ENCODE measurements at regions not wholly inside any gene's neighbourhood (a gene's known extent, or its start where the extent isn't known, plus 50 kb on each side); places are given as distances from the start of the nearest gene placed in this dataset.

GRCh38 chrX:137212078-137212632 lies 178.4 kb upstream of the GPR101 start:
- Histone ChIP-seq H3K36me3 (ENCODE audit: control insufficient read depth, insufficient read depth, low read length) (no peaks in the 10 kb centered on the region), H3K79me2 (no peaks in the 10 kb centered on the region), H3K4me1 (no peaks in the 10 kb centered on the region), H3K4me2 (ENCODE audit: low read length) (no peak overlapping the region), H3K9ac (no peak overlapping the region), H3K4me3 (ENCODE audit: low read depth, low read length) (no peak overlapping the region), H3K9me3 (ENCODE audit: control insufficient read depth, low read length) (no peaks in the 10 kb centered on the region), H3K27ac (no peak overlapping the region), H3K27me3 (ENCODE audit: control insufficient read depth, insufficient read depth, low read length) (no peaks in the 10 kb centered on the region), H2AFZ (no peak overlapping the region)
- TF ChIP-seq CTCF (IDR thresholded peaks at IDR 0.05): no peak

- Histone ChIP-seq H2AFZ (no peak overlapping the region), H3K79me2 (no peaks in the 10 kb centered on the region), H3K4me1 (no peaks in the 10 kb centered on the region), H3K9me3 (ENCODE audit: control insufficient read depth, low read length) (no peaks in the 10 kb centered on the region), H3K27ac (no peak overlapping the region), H3K36me3 (ENCODE audit: control insufficient read depth, insufficient read depth, low read length) (no peaks in the 10 kb centered on the region), H3K4me3 (ENCODE audit: low read depth, low read length) (no peak overlapping the region), H3K9ac (no peak overlapping the region), H3K27me3 (ENCODE audit: control insufficient read depth, insufficient read depth, low read length) (no peaks in the 10 kb centered on the region), H3K4me2 (ENCODE audit: low read length) (no peak overlapping the region)
- no peak for TF ChIP-seq CTCF (IDR thresholded peaks at IDR 0.05)
Measured at GRCh38 chrX:137198040-137198439, 164.2 kb upstream of the GPR101 start.

GRCh38 chrX:137195991-137196390 lies 162.2 kb upstream of the GPR101 start:
- no peak overlapping the region for H3K9ac ChIP-seq
- H3K27me3 ChIP-seq (ENCODE audit: control insufficient read depth, insufficient read depth, low read length): no peaks in the 10 kb centered on the region
- no peak overlapping the region for H3K4me2 ChIP-seq (ENCODE audit: low read length)
- H3K79me2 ChIP-seq: no peaks in the 10 kb centered on the region
- H3K4me3 ChIP-seq (ENCODE audit: low read depth, low read length): no peak overlapping the region
- no peaks in the 10 kb centered on the region for H3K4me1 ChIP-seq
- no peak overlapping the region for H2AFZ ChIP-seq
- no peaks in the 10 kb centered on the region for H3K9me3 ChIP-seq (ENCODE audit: control insufficient read depth, low read length)
- no peaks in the 10 kb centered on the region for H3K36me3 ChIP-seq (ENCODE audit: control insufficient read depth, insufficient read depth, low read length)
- no peak overlapping the region for H3K27ac ChIP-seq
- no peak for TF ChIP-seq CTCF (IDR thresholded peaks at IDR 0.05)

GRCh38 chrX:137195296-137195695 lies 161.5 kb upstream of the GPR101 start:
- Histone ChIP-seq H2AFZ (no peak overlapping the region), H3K27ac (no peak overlapping the region), H3K4me3 (ENCODE audit: low read depth, low read length) (no peak overlapping the region), H3K4me2 (ENCODE audit: low read length) (no peak overlapping the region), H3K9ac (no peak overlapping the region), H3K27me3 (ENCODE audit: control insufficient read depth, insufficient read depth, low read length) (no peaks in the 10 kb centered on the region), H3K79me2 (no peaks in the 10 kb centered on the region), H3K4me1 (no peaks in the 10 kb centered on the region), H3K36me3 (ENCODE audit: control insufficient read depth, insufficient read depth, low read length) (no peaks in the 10 kb centered on the region), H3K9me3 (ENCODE audit: control insufficient read depth, low read length) (no peaks in the 10 kb centered on the region)
- no peak for TF ChIP-seq CTCF (IDR thresholded peaks at IDR 0.05)

GRCh38 chrX:137194164-137194563 lies 160.4 kb upstream of the GPR101 start:
- TF ChIP-seq CTCF (IDR thresholded peaks at IDR 0.05): no peak

More at GRCh38 chrX:137194164-137194563, 160.4 kb upstream of the GPR101 start:
- H3K4me2 ChIP-seq (ENCODE audit: low read length): no peak overlapping the region
- no peaks in the 10 kb centered on the region for H3K36me3 ChIP-seq (ENCODE audit: control insufficient read depth, insufficient read depth, low read length)
- no peak overlapping the region for H2AFZ ChIP-seq
- no peak overlapping the region for H3K27ac ChIP-seq
- no peak overlapping the region for H3K4me3 ChIP-seq (ENCODE audit: low read depth, low read length)
- no peaks in the 10 kb centered on the region for H3K4me1 ChIP-seq
- H3K27me3 ChIP-seq (ENCODE audit: control insufficient read depth, insufficient read depth, low read length): no peaks in the 10 kb centered on the region
- H3K9ac ChIP-seq: no peak overlapping the region
- H3K9me3 ChIP-seq (ENCODE audit: control insufficient read depth, low read length): no peaks in the 10 kb centered on the region
- H3K79me2 ChIP-seq: no peaks in the 10 kb centered on the region
